Gastroesophageal sphincter (tissue), 4 donors: ENCODE measurements at regions not wholly inside any gene's neighbourhood (a gene's known extent, or its start where the extent isn't known, plus 50 kb on each side); places are given as distances from the start of the nearest gene placed in this dataset.

ENCODE experiments used
- ATAC-seq: fragments of 150-250 bp; one replicate; pipeline ENCODE4 v1.9.1; 2016; ENCODE audit warnings: mild to moderate bottlenecking, moderate library complexity
- H3K27ac ChIP-seq, 4 donors: fragments of 200-600 bp; sonication (generic) in 3 of 4; 1 replicate in 3 of 4; 2 replicates in 1 of 4; pipeline ENCODE4 v1.5.1; 2016 to 2019
- H3K27me3 ChIP-seq: fragments of 200-600 bp; sonication (generic); one replicate; pipeline ENCODE4 v1.5.1; 2019
- H3K36me3 ChIP-seq, 2 donors: fragments of 200-600 bp; sonication (generic); one replicate each; pipeline ENCODE4 v1.5.1; 2019; ENCODE audit warnings: control low read depth in 1 of 2
- H3K4me1 ChIP-seq, 3 donors: fragments of 200-600 bp; sonication (generic); 1 replicate in 2 of 3; 2 replicates in 1 of 3; pipeline ENCODE4 v1.5.1; 2016 to 2019; ENCODE audit warnings: control low read depth in 2 of 3
- H3K4me3 ChIP-seq, 2 donors: fragments of 200-600 bp; sonication (generic); one replicate each; pipeline ENCODE4 v1.5.1; 2019; ENCODE audit warnings: mild to moderate bottlenecking in 1 of 2, moderate library complexity in 1 of 2
- H3K9me3 ChIP-seq, 3 donors: fragments of 200-600 bp; sonication (generic); one replicate each; pipeline ENCODE4 v1.5.1; 2017 to 2019; ENCODE audit warnings: control low read depth in 2 of 3
- EP300 ChIP-seq: sonication (generic); formaldehyde crosslinking; IDR thresholded peaks from one replicate; pipeline ENCODE4 v1.6.1; 2017; ENCODE audit warnings: antibody characterized with exemption, mild to moderate bottlenecking
- POLR2A ChIP-seq, 2 donors: fragments of 450-650 bp; IDR thresholded peaks; one replicate each; pipeline ENCODE4 v1.6.1; 2017; ENCODE audit warnings: antibody characterized with exemption in 2 of 2, mild to moderate bottlenecking in 2 of 2, moderate library complexity in 1 of 2
- POLR2AphosphoS5 ChIP-seq: sonication (generic); formaldehyde crosslinking; IDR thresholded peaks from one replicate; pipeline ENCODE4 v1.6.1; 2017; ENCODE audit warnings: antibody characterized with exemption
- WGBS, 2 donors: methylation state at CpG; one replicate each; pipeline ENCODE4 v1.1.5; 2018; ENCODE audit warnings: low coverage in 1 of 2; 5-methylcytosine and 5-hydroxymethylcytosine counted together
- TF ChIP-seq, protein P1 (sequence below), 4 experiments: fragments of 200-600 bp in 2 of 4; fragments of 450-650 bp in 2 of 4; sonication (generic) in 1 of 4; IDR thresholded peaks; one replicate each; pipeline ENCODE4 v1.5.1; 2017 to 2019; ENCODE audit warnings: antibody characterized with exemption in 4 of 4, mild to moderate bottlenecking in 2 of 4, moderate library complexity in 2 of 4

DNA sequence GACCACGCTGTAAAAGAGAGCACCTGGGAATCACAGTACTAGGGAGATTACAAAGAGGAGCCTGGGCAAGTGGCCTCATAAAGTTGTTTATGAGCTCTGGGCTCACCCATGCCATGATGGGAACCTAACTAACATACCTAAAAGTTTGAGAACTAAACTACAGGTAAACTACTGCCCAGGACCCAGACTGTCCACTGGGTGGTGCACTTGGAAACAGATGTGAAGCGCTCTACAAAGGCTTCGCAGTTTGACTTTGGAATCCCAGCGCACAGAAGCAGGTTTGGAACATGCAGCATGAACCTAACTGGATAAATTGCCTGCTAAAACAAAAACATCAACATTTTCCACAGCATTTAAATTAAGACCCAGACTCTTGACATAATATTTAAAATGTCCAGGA lies 418.6 kb downstream of the FAM181B start:
- no peaks in the 10 kb centered on the region for H3K36me3 ChIP-seq
- no peaks in the 10 kb centered on the region for H3K27me3 ChIP-seq
- no peak for ATAC-seq
- TF ChIP-seq POLR2AphosphoS5 (no peak), EP300 (no peak)
- TF ChIP-seq, protein P1, sequence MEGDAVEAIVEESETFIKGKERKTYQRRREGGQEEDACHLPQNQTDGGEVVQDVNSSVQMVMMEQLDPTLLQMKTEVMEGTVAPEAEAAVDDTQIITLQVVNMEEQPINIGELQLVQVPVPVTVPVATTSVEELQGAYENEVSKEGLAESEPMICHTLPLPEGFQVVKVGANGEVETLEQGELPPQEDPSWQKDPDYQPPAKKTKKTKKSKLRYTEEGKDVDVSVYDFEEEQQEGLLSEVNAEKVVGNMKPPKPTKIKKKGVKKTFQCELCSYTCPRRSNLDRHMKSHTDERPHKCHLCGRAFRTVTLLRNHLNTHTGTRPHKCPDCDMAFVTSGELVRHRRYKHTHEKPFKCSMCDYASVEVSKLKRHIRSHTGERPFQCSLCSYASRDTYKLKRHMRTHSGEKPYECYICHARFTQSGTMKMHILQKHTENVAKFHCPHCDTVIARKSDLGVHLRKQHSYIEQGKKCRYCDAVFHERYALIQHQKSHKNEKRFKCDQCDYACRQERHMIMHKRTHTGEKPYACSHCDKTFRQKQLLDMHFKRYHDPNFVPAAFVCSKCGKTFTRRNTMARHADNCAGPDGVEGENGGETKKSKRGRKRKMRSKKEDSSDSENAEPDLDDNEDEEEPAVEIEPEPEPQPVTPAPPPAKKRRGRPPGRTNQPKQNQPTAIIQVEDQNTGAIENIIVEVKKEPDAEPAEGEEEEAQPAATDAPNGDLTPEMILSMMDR (IDR thresholded peaks at IDR 0.05) = peak in 2 of 4 experiments; percentile 23 to 38
- H3K9me3 ChIP-seq = no peaks in the 10 kb centered on the region
- H3K27ac ChIP-seq = no peak overlapping the region
- WGBS, 2 donors = 52 to 53% methylated on average over 3 of the region's 4 CpGs
- no peaks in the 10 kb centered on the region for H3K4me1 ChIP-seq
- no peak overlapping the region for H3K4me3 ChIP-seq

GRCh38 chr11:82308979-82309378 lies 424.7 kb downstream of the FAM181B start:
- H3K27ac ChIP-seq = no peak overlapping the region
- no peak for ATAC-seq
- no peak overlapping the region for H3K4me3 ChIP-seq

GRCh38 chr11:82305123-82305522 lies 428.5 kb downstream of the FAM181B start:
- no peak overlapping the region for H3K27ac ChIP-seq
- H3K9me3 ChIP-seq = no peaks in the 10 kb centered on the region
- no peak overlapping the region for H3K4me3 ChIP-seq
- no peaks in the 10 kb centered on the region for H3K36me3 ChIP-seq
- H3K27me3 ChIP-seq = no peaks in the 10 kb centered on the region
- H3K4me1 ChIP-seq = no peaks in the 10 kb centered on the region
- no peak for TF ChIP-seq POLR2A (IDR thresholded peaks at IDR 0.05)
- no peak for TF ChIP-seq EP300
- TF ChIP-seq, protein P1 (IDR thresholded peaks at IDR 0.05) = no peak
- no peak for TF ChIP-seq POLR2AphosphoS5
- 64 to 91% methylated on average over 1 of the region's 1 CpG for WGBS, 2 donors
- ATAC-seq = no peak

More at GRCh38 chr11:82308979-82309378, 424.7 kb downstream of the FAM181B start:
- no peaks in the 10 kb centered on the region for H3K9me3 ChIP-seq
- 46% methylated on average over 2 of the region's 2 CpGs for WGBS, 2 donors
- no peaks in the 10 kb centered on the region for H3K4me1 ChIP-seq
- TF ChIP-seq EP300 = no peak
- TF ChIP-seq POLR2AphosphoS5 = no peak
- no peak for TF ChIP-seq POLR2A (IDR thresholded peaks at IDR 0.05)
- TF ChIP-seq, protein P1 (IDR thresholded peaks at IDR 0.05) = no peak
- H3K27me3 ChIP-seq = no peaks in the 10 kb centered on the region
- no peaks in the 10 kb centered on the region for H3K36me3 ChIP-seq

DNA sequence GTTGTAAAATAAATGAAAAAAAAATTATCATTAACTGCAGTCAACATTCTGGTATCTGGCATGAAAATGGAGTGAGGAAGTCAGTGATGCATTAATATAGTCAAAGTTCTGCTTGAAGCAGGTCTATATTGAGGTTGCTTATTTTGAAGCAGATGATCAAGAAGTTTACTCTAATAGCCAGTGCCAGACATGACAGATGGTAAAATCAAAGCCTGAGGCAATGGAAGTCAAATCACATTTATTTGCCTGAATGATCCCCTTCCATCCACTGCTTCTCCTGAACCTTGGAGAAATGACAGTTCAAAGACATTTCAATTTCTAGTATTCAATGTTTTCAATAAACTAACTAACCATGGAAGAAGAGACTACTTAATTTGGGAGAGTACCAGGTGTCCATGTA lies 430.0 kb downstream of the FAM181B start:
- no peaks in the 10 kb centered on the region for H3K9me3 ChIP-seq
- no peak overlapping the region for H3K4me3 ChIP-seq
- no peak overlapping the region for H3K27ac ChIP-seq
- no peaks in the 10 kb centered on the region for H3K36me3 ChIP-seq
- no peaks in the 10 kb centered on the region for H3K27me3 ChIP-seq
- ATAC-seq = no peak
- TF ChIP-seq, protein P1 (IDR thresholded peaks at IDR 0.05) = no peak
- TF ChIP-seq EP300 = no peak
- no peak for TF ChIP-seq POLR2A (IDR thresholded peaks at IDR 0.05)
- TF ChIP-seq POLR2AphosphoS5 = no peak
- no peaks in the 10 kb centered on the region for H3K4me1 ChIP-seq

GRCh38 chr11:82288471-82288870 lies 445.2 kb downstream of the FAM181B start:
- Histone ChIP-seq H3K9me3 (no peaks in the 10 kb centered on the region), H3K4me1 (no peaks in the 10 kb centered on the region), H3K27ac (no peak overlapping the region), H3K4me3 (no peak overlapping the region), H3K27me3 (no peaks in the 10 kb centered on the region), H3K36me3 (no peaks in the 10 kb centered on the region)
- 42 to 62% methylated on average over 2 of the region's 2 CpGs for WGBS, 2 donors
- ATAC-seq = no peak
- TF ChIP-seq EP300 (no peak), POLR2A (IDR thresholded peaks at IDR 0.05) (no peak), POLR2AphosphoS5 (no peak)
- TF ChIP-seq, protein P1 (IDR thresholded peaks at IDR 0.05) = no peak
